HG03103 (cell line): ENCODE measurements at regions not wholly inside any gene's neighbourhood (a gene's known extent, or its start where the extent isn't known, plus 50 kb on each side); places are given as distances from the start of the nearest gene placed in this dataset.
"Not testable (repeated sequence)": the region's sequence is repeated elsewhere in the genome, so short reads cannot be mapped to it uniquely, and the experiment has no call there.

Experiments used
- ATAC-seq: cut with Tn5 transposase; IDR thresholded peaks from one replicate; pipeline ENCODE4 v1.9.1; 2021; ENCODE audit warnings: low read depth; ENCODE audit not compliant: unreplicated experiment

GRCh38 chr11:45000918-45001317, 50.2 kb upstream of the TP53I11 start:
- no peak for ATAC-seq

GRCh38 chr11:45001466-45002165, 50.9 kb upstream of the TP53I11 start:
- ATAC-seq: no peak

- no peak for ATAC-seq
These were observed 54.4 kb upstream of the TP53I11 start for GRCh38 chr11:45005106-45005505.

DNA sequence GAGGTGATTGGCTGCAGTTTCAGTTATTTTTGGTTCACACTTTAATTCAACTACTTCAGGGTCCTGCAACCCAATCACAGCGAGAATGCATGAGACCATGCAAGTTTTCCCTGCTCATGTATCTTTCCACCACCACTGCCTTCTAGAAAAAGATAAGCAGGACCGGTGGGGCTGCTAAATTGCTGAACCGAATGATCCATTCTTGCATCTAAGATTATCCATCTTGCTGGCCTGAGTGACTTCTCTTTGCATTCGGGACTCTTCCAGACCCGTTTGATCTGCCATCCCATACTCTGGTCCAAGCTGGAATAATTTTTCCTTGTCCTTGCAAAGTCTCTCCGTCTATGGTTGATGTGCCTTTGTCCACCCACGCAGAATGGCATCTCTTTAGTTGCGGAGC, 56.3 kb upstream of the TP53I11 start:
- ATAC-seq: no peak

GRCh38 chr11:45015983-45016382, 65.3 kb upstream of the TP53I11 start:
- not testable (repeated sequence) for ATAC-seq

DNA sequence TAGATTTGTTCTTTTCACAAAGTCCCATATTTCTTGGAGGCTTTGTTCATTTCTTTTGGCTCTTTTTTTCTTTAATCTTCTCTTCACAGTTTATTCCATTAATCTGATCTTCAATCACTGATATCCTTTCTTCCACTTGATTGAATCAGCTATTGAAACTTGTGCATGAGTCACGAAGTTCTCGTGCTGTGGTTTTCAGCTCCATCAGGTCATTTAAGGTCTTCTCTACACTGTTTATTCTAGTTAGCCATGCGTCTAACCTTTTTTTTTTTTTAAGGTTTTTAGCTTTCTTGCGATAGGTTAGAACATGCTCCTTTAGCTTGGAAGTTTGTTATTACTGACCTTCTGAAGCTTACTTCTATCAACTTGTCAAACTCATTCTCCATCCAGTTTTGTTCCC, 65.8 kb upstream of the TP53I11 start:
- ATAC-seq: not testable (repeated sequence)

- no peak for ATAC-seq
These were observed 66.6 kb upstream of the TP53I11 start for GRCh38 chr11:45017329-45017728.

GRCh38 chr11:45021001-45021400, 70.3 kb upstream of the TP53I11 start:
- ATAC-seq: no peak

GRCh38 chr11:45021692-45022141, 71.0 kb upstream of the TP53I11 start:
- ATAC-seq: no peak

DNA sequence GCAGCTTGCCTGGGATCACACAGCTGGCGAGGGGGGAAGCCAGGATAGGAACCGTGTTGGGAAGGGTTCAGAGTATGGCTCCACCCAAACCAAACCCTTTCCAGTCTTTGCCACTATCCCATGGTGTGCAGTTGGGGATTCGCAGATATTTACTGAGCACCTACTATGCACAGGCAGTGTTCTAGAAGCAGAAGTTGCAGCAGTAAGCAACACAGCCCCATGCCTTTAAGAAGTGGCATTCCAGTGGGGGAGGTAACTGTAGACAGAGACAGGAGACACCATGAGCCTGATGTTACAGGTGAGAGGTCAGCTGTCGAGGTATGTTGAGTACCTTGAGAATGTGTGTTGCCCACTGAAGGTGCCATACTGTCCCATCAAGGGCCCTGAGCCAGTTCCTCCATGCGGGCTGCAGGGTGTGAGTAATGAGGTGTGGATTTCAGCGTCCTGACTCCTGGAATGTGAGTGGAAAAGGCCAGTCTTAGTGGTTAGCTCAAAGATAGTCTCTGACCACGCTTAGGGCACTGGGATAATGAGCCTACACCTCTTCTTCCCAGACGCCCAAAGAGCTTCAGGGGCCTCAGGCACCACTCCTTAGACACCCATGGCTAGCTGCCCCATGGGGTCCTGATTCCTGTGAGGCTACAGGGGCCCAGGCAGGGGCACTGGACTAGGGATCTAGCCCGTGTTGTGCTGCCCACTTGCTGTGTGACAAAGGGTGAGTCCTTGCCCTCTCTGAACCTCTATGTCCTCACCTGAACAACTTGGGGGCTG, 71.8 kb upstream of the TP53I11 start:
- no peak for ATAC-seq

DNA sequence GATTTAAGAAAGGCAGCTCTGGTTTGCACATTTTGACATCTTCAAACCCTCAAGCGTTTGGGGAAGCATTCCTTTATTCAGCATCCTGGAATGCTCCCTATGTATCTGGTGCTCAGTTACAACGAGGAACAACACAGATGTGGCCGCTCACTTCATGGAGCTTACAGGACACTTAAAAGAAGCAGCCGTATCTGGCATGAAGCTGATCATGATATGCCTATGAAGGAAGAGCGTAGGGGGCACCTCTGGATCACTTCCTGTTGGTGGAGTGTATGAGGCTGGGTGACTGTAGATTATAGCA, 72.3 kb upstream of the TP53I11 start:
- ATAC-seq: no peak

DNA sequence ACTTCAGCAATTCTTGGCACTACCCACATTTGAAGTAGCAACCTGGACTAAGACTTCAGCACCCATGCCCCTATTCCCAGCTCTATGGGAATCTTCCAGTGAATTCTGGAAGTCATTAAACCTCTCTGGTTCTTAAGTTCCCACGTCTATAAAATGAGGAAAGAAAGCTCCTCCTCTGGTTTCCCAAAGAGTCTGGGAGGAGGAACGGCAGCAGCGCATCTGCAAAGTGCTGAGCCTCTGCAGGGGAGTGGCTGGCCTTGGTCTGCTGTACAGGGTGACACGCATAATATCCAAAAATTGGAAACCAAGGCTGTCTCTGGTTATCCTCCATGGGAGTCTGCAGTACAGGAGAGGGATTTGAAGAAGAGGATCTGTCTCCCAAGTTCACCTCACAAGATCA, 73.6 kb upstream of the TP53I11 start:
- no peak for ATAC-seq

DNA sequence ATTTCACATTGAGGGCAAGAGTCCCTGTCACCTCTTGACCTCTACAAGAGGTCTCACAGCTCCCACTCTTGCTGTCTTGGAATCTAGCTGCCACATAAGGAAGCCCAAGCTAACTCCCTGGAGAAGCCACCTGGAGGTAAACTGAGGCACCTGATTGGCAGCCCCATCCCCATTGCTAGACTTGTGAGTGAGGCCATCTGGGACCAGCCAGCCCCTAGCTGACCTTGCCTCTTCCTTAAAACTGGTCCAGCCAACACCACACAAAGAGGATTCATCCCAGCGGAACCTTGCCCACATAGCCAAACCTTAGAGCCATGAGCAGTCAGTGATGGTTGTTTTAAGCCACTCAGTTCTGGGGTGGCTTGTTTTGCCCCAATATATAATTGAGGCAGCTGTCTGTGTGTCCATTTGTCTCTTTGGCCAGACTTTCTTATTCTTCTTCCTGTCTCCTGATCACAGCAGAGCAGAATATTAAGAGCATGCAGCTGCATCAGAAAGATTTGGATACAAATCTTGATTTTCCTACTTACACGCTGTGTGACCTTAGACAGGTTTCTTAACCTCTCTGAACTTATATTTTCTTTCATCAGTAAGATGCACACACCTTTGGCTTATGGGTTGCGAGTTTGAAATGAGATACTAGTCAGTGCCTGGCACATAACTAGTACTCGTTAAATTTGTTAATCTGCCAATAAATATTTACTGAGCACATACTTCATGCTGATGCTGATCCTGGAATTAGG, 74.3 kb upstream of the TP53I11 start:
- ATAC-seq: no peak

DNA sequence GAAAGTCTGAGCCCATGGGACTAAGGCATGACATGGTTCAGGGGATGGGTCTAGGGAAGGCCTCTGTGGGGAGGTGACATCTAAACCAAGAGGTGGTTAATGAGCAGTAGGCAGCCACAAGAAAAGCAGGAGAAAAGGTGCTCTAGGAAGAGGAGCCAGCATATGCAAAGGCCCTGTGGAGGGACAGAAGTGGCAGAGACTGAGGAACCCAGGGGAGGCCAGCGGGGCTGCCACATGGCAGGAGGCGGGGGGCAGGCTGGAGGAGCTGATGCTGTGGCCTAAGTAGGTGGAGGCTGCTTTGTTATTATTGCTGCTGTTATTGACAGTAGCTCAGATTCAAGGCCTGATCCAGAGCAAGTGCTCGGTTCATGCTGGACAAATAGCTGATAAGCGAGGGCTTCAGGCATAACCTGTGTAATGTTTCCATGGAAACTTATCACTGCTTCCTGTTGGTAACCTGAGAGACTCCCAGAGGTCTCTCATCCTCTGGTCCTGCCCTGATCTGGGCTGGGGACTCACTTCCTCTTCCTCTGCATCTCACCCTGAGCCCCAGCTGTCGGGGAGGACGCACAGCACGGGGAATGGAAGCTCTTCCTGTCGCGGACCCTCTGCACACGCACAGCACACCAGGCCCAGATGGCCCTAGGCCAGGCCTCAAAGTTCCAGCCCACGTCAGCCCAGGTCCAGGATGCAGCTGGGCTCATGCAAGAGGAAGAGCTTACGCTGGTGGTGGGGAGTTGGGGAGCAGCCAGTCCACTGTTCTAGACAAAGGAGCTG, 75.2 kb upstream of the TP53I11 start:
- peak; percentile 82 for ATAC-seq

DNA sequence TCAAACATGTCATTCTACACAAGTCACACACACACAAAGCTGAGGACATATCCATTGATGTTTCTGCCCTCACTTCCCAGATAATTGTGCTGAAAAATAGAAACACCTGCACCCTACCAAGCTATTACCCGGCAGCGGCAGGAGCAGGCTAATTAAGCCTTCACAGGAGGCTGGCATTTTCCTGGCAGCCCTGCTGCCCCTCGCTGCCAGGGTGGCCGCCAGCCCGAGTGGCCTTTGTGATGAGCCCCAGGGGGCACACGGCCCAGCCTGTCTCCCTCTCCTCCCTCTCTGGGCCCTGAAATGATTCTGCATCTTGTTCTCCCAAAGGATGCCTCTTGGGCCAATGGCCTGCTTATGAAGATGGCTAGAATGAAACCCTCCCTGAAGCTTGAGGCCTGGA, 76.2 kb upstream of the TP53I11 start:
- ATAC-seq: no peak

DNA sequence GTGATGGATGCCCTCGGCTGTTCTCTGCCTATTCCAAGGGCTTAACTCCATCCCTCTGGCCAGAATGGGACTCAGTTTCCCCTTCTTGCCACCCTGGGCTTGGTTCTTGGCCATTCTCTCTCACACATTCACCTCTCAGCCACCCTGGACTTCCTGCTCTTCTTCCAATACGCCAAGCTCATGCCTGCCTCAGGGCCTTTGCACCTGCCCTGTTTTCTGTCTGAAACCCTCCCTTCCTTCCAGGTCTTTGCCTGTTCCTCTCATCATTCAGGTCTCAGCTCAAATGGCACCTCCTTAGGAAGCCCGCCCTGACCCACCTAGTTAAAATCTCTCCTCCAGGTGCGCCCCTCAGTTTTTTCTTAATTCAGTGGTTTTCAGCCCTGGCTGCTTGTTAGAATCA, 76.6 kb upstream of the TP53I11 start:
- no peak for ATAC-seq

DNA sequence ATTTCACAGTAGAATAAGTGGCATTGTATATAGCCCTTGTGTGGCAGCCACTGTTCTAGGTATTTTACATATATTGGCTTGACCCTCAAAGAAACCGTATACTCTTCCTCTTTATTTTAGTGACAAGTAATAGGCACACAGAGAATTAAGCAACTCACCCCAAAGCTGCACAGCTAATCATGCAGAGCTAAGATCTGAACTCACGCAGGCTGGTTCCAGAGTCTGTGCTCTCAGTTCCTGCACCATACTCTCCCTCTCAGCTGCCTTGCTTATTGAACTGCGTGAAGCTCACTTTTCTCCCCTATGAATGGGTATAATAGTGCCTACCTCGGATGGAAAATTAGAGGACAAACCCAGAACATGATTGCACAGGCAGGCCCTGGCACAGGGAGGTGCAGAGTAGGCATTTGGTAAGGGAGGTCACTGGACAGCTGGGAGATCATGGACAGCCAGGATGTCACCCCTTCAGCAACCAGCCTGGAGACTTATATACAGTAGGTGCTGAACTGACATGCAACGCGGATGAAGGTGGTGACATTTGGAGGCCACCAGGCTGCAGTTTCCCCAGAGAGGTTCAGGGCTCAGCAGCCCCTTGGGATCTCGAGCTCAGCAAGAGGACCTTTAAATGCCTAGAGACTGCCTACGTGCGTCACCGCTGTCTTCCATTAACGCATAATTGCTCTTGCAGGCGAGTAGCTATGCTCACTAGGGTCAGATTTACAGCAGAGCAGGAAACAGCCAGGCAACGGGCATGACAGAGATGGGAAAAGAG, 78.4 kb upstream of the TP53I11 start:
- ATAC-seq: no peak

GRCh38 chr11:45030778-45031177, 80.1 kb upstream of the TP53I11 start:
- ATAC-seq: no peak

- peak; percentile 94 for ATAC-seq
These were observed 81.3 kb upstream of the TP53I11 start for GRCh38 chr11:45031912-45032519.

DNA sequence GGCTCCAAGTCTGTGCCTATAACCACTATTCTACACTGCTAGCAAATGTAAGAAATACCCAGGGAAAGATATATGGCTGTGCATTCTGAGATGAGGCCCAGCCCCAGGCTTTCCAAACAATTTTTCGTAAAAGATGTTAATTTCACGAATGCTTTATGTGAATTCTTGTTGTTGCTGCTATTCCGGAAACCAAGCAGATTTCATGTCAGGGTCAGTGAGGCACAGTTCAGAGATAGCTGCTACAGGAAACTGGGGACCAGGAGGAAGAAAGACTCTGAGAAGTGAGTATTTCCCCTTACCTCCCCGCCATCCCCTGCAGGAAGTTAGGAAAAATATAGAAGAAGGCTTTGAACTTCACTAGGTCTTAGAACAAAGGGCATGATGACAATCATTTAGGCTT, 84.7 kb upstream of the TP53I11 start:
- no peak for ATAC-seq
